T1000 (cell line): ENCODE measurements at regions not wholly inside any gene's neighbourhood (a gene's known extent, or its start where the extent isn't known, plus 50 kb on each side); places are given as distances from the start of the nearest gene placed in this dataset.
"Not testable (repeated sequence)": the region's sequence is repeated elsewhere in the genome, so short reads cannot be mapped to it uniquely, and the experiment has no call there.

Experiments
- DNase-seq: peaks from one replicate; lab custom pipeline; 2025; ENCODE audit warnings: mixed read lengths; lab: John Stamatoyannopoulos, UW

- no peak for DNase-seq
Measured at GRCh38 chr5:174489920-174490597, 234.3 kb upstream of the MSX2 start.

GRCh38 chr5:174490728-174491127 is 233.7 kb upstream of the MSX2 start:
- no peak for DNase-seq

GRCh38 chr5:174491265-174491664 is 233.1 kb upstream of the MSX2 start:
- DNase-seq = no peak

GRCh38 chr5:174491761-174492350 is 232.5 kb upstream of the MSX2 start:
- no peak for DNase-seq

GRCh38 chr5:174493530-174493929 is 230.9 kb upstream of the MSX2 start:
- no peak for DNase-seq

- not testable (repeated sequence) for DNase-seq
Measured at GRCh38 chr5:174497939-174498338, 226.4 kb upstream of the MSX2 start.

GRCh38 chr5:174498575-174498974 is 225.8 kb upstream of the MSX2 start:
- DNase-seq = not testable (repeated sequence)

GRCh38 chr5:174500636-174501035 is 223.7 kb upstream of the MSX2 start:
- no peak for DNase-seq

GRCh38 chr5:174501461-174502069 is 222.8 kb upstream of the MSX2 start:
- DNase-seq = no peak

GRCh38 chr5:174503086-174503460 is 221.3 kb upstream of the MSX2 start:
- no peak for DNase-seq

- DNase-seq = peak; percentile 78
Measured at GRCh38 chr5:174503461-174504265, 220.7 kb upstream of the MSX2 start.

- no peak for DNase-seq
Measured at GRCh38 chr5:174504266-174504726, 220.1 kb upstream of the MSX2 start.

- DNase-seq = no peak
Measured at GRCh38 chr5:174505621-174506020, 218.8 kb upstream of the MSX2 start.

GRCh38 chr5:174510782-174511453 is 213.5 kb upstream of the MSX2 start:
- not testable (repeated sequence) for DNase-seq

- no peak for DNase-seq
Measured at GRCh38 chr5:174511714-174512253, 212.6 kb upstream of the MSX2 start.

GRCh38 chr5:174514325-174514724 is 210.1 kb upstream of the MSX2 start:
- DNase-seq = no peak

- DNase-seq = no peak
Measured at GRCh38 chr5:174514983-174515394, 209.4 kb upstream of the MSX2 start.

- DNase-seq = no peak
Measured at GRCh38 chr5:174516741-174517140, 207.6 kb upstream of the MSX2 start.

- DNase-seq = no peak
Measured at GRCh38 chr5:174518512-174518911, 205.9 kb upstream of the MSX2 start.

GRCh38 chr5:174520420-174521396 is 203.7 kb upstream of the MSX2 start:
- DNase-seq = no peak
